ENCODE measurements at regions not wholly inside any gene's neighbourhood (a gene's known extent, or its start where the extent isn't known, plus 50 kb on each side); places are given as distances from the start of the nearest gene placed in this dataset.

DNA sequence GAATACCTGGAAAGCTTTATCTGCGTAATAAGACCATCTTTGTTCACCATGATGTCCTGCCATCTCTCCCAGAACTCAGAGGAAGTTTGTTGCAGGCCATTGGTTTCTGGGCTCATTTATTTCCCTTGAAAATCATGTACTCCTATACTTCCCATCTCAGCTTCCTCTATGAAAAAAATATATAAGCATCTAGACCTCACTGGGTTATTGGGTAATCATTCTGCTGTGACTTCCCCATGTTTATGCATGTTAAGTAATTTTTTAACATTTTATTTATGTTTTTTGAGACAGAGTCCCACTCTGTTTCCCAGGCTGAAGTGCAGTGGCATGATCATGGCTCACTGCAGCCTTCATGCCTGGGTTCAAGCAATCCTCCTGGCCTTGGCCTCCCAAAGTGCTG, 184.5 kb downstream of the ZPLD1 start:
- CTCF ChIA-PET, result interaction anchor here (1.4 kb wide), 1 partner anchor 53 kb away, joined by 3 read pairs; no protein-coding TSS in a partner anchor
- ATAC-seq (no peak), FAIRE-seq (no peak), DNase-seq (ENCODE audit: low read depth, low spot score) (no peak)
- peaks cover 0 to 2% of the 10 kb centered on the region in 2 experiments; a peak in 2 of 4 replicates for H3K27me3 ChIP-seq (replicated peaks in 1 of 2; ENCODE audit: control insufficient read depth in 2 of 2, insufficient read depth in 2 of 2, low read length in 1 of 2)
- BruUV-seq (replicated peaks), result no TSS peak
- intact Hi-C loops (cut with micrococcal nuclease; ENCODE audit: unreplicated experiment) (no loop called here), in situ Hi-C loops (cut with MboI) (no loop called here)
- RAD21 ChIA-PET (ENCODE audit: unreplicated experiment), result no interaction called here
- no peaks in the 10 kb centered on the region for H3K36me3 ChIP-seq (ENCODE audit: control insufficient read depth in 2 of 2, insufficient read depth in 2 of 2, low read length in 1 of 2)
- POLR2A ChIA-PET, result no interaction called here
- no peaks in the 10 kb centered on the region for H4K20me1 ChIP-seq (ENCODE audit: control insufficient read depth, insufficient read depth)
- SMC1A ChIA-PET (ENCODE audit: uncharacterized antibody, unreplicated experiment), result no interaction called here
- 0% methylated on average over 1 of the region's 1 CpG for WGBS (ENCODE audit: insufficient coverage, insufficient replicate concordance, low lambda C conversion rate, missing lambda C conversion rate)
- no peaks in the 10 kb centered on the region for H3K4me1 ChIP-seq (ENCODE audit: control insufficient read depth, insufficient read depth, low read length)
- no peak overlapping the region for H3K4me3 ChIP-seq
- no peak overlapping the region for H3K4me2 ChIP-seq (ENCODE audit: control insufficient read depth, insufficient read depth)
- no peak overlapping the region for H3K9ac ChIP-seq (ENCODE audit: control insufficient read depth, insufficient read depth, low read length)
- no peak overlapping the region for H2AFZ ChIP-seq (ENCODE audit: control insufficient read depth, low read depth, low read length)
- H3K27ac ChIP-seq (ENCODE audit: control insufficient read depth, insufficient read depth), result no peak overlapping the region
- TF ChIP-seq BACH1 (IDR thresholded peaks at IDR 0.05; ENCODE audit: borderline replicate concordance), result no peak
- TF ChIP-seq FOXK2 (IDR thresholded peaks at IDR 0.05), result no peak
- no peak for TF ChIP-seq RAD21 (IDR thresholded peaks at IDR 0.05; ENCODE audit: insufficient read depth, low read depth, low read length)
- no peak for TF ChIP-seq MTA3 (IDR thresholded peaks at IDR 0.05; ENCODE audit: borderline replicate concordance, low read length)
- TF ChIP-seq, protein P1, sequence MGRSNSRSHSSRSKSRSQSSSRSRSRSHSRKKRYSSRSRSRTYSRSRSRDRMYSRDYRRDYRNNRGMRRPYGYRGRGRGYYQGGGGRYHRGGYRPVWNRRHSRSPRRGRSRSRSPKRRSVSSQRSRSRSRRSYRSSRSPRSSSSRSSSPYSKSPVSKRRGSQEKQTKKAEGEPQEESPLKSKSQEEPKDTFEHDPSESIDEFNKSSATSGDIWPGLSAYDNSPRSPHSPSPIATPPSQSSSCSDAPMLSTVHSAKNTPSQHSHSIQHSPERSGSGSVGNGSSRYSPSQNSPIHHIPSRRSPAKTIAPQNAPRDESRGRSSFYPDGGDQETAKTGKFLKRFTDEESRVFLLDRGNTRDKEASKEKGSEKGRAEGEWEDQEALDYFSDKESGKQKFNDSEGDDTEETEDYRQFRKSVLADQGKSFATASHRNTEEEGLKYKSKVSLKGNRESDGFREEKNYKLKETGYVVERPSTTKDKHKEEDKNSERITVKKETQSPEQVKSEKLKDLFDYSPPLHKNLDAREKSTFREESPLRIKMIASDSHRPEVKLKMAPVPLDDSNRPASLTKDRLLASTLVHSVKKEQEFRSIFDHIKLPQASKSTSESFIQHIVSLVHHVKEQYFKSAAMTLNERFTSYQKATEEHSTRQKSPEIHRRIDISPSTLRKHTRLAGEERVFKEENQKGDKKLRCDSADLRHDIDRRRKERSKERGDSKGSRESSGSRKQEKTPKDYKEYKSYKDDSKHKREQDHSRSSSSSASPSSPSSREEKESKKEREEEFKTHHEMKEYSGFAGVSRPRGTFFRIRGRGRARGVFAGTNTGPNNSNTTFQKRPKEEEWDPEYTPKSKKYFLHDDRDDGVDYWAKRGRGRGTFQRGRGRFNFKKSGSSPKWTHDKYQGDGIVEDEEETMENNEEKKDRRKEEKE (IDR thresholded peaks at IDR 0.05), result no peak
- TF ChIP-seq RELA (IDR thresholded peaks at IDR 0.05; ENCODE audit: borderline replicate concordance, partially characterized antibody), result no peak
- TF ChIP-seq POLR2A (IDR thresholded peaks at IDR 0.05; ENCODE audit: low read depth, low read length), result no peak
- TF ChIP-seq ZNF622 (IDR thresholded peaks at IDR 0.05), result no peak
- TF ChIP-seq, protein P2, sequence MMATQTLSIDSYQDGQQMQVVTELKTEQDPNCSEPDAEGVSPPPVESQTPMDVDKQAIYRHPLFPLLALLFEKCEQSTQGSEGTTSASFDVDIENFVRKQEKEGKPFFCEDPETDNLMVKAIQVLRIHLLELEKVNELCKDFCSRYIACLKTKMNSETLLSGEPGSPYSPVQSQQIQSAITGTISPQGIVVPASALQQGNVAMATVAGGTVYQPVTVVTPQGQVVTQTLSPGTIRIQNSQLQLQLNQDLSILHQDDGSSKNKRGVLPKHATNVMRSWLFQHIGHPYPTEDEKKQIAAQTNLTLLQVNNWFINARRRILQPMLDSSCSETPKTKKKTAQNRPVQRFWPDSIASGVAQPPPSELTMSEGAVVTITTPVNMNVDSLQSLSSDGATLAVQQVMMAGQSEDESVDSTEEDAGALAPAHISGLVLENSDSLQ (IDR thresholded peaks at IDR 0.05), result no peak
- TF ChIP-seq ZBED1 (IDR thresholded peaks at IDR 0.05; ENCODE audit: borderline replicate concordance), result no peak
- no peak for TF ChIP-seq ETV6 (conservative IDR thresholded peaks at IDR 0.05 in 1 of 2, IDR thresholded peaks at IDR 0.05 in 1 of 2; ENCODE audit: borderline replicate concordance in 1 of 2, low read depth in 1 of 2)
- no peak for TF ChIP-seq SMC3 (IDR thresholded peaks at IDR 0.05; ENCODE audit: borderline replicate concordance, low read length)
- no peak for TF ChIP-seq SPI1 (IDR thresholded peaks at IDR 0.05; ENCODE audit: borderline replicate concordance, insufficient read depth, low read depth, low read length)
- TF ChIP-seq POLR2AphosphoS2 (IDR thresholded peaks at IDR 0.05; ENCODE audit: low read depth, low read length), result no peak
- TF ChIP-seq, protein P3, sequence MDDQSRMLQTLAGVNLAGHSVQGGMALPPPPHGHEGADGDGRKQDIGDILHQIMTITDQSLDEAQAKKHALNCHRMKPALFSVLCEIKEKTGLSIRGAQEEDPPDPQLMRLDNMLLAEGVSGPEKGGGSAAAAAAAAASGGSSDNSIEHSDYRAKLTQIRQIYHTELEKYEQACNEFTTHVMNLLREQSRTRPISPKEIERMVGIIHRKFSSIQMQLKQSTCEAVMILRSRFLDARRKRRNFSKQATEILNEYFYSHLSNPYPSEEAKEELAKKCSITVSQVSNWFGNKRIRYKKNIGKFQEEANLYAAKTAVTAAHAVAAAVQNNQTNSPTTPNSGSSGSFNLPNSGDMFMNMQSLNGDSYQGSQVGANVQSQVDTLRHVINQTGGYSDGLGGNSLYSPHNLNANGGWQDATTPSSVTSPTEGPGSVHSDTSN (IDR thresholded peaks at IDR 0.05; ENCODE audit: insufficient replicate concordance, low read depth, low read length), result no peak
- no peak for TF ChIP-seq CHD2 (IDR thresholded peaks at IDR 0.05; ENCODE audit: borderline replicate concordance, low read depth, low read length)
- TF ChIP-seq, protein P4, sequence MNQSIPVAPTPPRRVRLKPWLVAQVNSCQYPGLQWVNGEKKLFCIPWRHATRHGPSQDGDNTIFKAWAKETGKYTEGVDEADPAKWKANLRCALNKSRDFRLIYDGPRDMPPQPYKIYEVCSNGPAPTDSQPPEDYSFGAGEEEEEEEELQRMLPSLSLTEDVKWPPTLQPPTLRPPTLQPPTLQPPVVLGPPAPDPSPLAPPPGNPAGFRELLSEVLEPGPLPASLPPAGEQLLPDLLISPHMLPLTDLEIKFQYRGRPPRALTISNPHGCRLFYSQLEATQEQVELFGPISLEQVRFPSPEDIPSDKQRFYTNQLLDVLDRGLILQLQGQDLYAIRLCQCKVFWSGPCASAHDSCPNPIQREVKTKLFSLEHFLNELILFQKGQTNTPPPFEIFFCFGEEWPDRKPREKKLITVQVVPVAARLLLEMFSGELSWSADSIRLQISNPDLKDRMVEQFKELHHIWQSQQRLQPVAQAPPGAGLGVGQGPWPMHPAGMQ (IDR thresholded peaks at IDR 0.05; ENCODE audit: borderline replicate concordance), result no peak
- no peak for TF ChIP-seq SREBF1 (IDR thresholded peaks at IDR 0.05; ENCODE audit: low read length)
- no peaks in the 10 kb centered on the region for H3K79me2 ChIP-seq (ENCODE audit: control insufficient read depth, insufficient read depth, low read length)
- H3K9me3 ChIP-seq (replicated peaks; ENCODE audit: control insufficient read depth, insufficient read depth, low read length), result no peaks in the 10 kb centered on the region
